NCI-H460 (cell line): ENCODE measurements at regions not wholly inside any gene's neighbourhood (a gene's known extent, or its start where the extent isn't known, plus 50 kb on each side); places are given as distances from the start of the nearest gene placed in this dataset.
"Not testable (repeated sequence)": the region's sequence is repeated elsewhere in the genome, so short reads cannot be mapped to it uniquely, and the experiment has no call there.

Source experiments
- DNase-seq: peaks from one replicate; pipeline ENCODE4 v3.0.0-alpha.2; 2016; ENCODE audit warnings: low read depth; ENCODE audit errors: extremely low read depth

DNA sequence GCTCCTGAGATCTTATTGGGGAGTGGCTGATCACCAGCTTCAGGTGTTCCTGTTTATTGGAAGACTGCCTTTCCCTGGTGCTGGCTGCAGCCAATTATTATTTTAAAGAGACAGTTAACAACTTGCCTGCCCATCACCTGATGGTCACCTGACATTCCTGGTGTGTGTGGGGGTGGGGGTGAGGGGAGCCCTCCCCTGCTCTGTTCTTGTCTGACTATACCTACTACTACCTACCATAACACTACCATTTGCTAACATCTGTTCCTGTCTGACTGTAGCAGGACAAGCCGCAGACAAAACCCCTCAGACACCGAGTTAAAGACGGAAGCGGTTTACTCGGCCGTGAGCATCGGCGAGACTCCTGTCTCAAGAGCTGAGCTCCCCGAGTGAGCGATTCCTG lies 54.9 kb upstream of the NBPF3 start:
- no peak for DNase-seq

GRCh38 chr1:21384620-21385019 lies 55.3 kb upstream of the NBPF3 start:
- no peak for DNase-seq

GRCh38 chr1:21383785-21384401 lies 56.0 kb upstream of the NBPF3 start:
- no peak for DNase-seq

GRCh38 chr1:21381354-21381753 lies 58.6 kb upstream of the NBPF3 start:
- DNase-seq, result no peak

GRCh38 chr1:21380147-21380546 lies 59.8 kb upstream of the NBPF3 start:
- DNase-seq, result not testable (repeated sequence)

- DNase-seq, result no peak
Measured at GRCh38 chr1:21379571-21379970, 60.4 kb upstream of the NBPF3 start.

DNA sequence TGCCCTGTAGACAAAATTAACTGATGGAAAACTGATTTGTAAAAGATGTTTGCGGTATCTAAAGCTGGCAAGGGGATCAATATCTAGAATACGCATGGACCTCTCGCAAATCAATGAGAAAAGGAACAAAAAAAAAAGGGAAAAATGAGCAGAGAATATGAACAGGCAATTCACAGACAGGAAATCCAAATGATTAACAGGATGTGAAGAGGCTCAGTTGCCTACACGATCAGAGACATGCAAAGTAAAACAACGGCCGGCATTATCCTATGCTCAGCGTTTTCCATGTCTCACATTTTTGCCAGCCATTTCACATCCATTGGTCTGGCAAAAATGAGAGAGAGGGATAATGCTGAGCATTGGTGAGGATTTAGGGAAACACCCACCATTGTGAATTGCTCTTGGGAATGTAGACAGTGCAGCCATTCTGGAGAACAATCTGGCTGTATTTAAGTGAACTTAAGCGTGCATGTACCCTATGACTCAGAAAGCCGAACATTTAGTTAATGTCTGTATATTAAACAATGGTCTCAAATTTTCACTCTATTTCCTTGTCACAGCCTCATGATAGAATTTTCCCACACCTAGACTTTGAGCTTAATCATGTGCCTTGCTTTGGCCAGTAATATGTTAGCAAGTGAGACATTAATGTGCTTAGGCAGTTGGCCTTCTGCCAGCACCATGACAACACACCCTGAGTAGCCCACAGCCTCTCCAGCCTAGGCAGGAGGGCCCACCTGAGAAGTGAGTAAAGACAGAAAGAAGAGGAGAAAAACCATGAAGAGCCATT lies 61.0 kb upstream of the NBPF3 start:
- no peak for DNase-seq

- no peak for DNase-seq
Measured at GRCh38 chr1:21372383-21372782, 67.6 kb upstream of the NBPF3 start.

DNA sequence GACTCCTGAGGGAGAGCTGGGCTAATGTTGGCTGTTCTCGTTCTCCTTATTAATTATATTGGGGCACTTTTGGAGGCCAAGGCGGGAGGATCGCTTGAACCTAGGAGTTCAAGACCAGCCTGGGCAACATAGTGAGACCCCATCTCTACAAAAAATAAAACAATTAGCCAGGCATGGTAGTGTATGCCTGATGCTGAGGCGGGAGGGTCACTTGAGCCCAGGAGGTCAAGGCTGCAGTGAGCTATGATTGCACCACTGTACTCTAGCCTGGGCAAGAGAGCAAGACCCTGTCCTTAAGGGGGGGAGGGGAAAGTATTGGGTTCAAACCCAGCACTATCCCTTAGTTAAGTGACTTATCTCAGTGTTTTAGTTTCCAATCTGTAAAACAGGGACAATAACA lies 70.0 kb upstream of the NBPF3 start:
- no peak for DNase-seq

DNA sequence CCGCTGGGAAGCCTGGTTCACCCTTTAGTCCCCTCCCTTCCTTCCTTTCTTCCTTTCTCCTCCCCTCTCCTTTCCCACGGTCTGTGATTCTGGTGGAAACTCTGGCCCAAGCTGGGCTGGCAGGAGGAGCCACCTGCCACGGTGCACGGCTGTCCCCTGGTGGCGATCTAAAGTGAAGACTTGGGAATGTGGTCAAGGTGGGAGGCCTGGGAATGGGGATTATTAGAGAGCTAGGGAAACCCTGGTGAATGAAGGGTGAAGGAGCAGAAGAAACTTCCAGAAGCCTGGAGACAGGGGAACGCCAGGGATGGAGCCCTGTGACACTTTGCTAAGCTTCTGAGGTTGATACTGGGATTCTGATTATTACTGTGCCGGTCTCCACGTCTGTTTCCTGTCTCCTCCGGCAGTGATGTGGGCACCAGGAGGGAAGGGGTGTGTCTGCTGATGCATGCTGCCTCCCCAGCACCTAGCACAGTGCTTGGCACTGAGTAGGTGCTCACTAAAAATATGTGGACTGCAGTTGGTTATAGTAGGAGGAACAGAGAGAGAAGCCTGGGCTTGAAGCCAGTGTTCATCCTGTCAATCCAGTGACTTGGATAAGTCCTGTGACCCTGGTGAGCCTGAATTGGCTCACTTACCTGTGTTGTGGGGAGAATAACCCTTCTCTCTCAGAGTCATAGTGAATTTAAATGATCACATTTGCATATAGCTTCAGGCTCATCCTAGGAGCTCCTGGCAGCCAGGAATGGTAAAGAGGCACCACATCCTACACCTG lies 71.2 kb upstream of the NBPF3 start:
- DNase-seq, result peak; percentile 70

GRCh38 chr1:21367973-21368514 lies 71.9 kb upstream of the NBPF3 start:
- not testable (repeated sequence) for DNase-seq

DNA sequence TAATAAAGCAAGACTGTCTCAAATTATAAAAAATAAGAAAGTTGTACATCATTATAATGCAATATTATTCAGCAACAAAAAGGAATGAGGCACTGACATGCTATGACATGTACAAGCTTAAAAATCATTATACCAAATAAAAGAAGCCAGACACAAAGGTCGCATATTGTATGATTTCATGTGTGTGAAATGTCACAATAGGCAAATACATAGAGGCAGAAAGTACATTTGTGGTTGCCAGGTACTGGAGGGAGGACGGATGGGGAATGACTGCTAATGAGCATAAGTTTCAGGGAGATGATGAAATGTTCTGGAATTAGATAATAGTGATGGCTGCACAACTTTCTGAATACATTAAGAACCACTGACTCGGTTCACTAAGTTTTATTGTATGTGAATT lies 73.6 kb upstream of the NBPF3 start:
- no peak for DNase-seq

DNA sequence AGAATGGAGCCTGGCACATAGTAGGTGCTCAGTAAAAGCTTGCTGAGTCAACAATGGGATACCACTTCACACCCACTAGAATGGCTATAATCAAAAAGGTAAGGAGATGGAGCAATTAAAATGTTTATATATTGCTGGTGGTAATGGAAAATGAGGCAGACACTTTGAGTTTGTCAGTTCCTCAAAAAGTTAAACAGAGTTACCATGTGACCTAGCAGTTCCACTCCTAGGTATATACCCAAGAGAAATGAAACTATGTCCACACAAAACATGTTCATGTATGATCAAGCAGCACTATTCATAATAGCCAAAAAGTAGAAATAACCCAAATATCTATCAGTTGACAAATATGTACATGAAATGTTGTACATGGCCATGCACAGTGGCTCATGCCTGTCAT lies 74.8 kb upstream of the ECE1 start:
- no peak for DNase-seq

GRCh38 chr1:21362096-21362495 lies 71.8 kb upstream of the ECE1 start:
- DNase-seq, result no peak

GRCh38 chr1:21361506-21361905 lies 71.2 kb upstream of the ECE1 start:
- DNase-seq, result no peak

DNA sequence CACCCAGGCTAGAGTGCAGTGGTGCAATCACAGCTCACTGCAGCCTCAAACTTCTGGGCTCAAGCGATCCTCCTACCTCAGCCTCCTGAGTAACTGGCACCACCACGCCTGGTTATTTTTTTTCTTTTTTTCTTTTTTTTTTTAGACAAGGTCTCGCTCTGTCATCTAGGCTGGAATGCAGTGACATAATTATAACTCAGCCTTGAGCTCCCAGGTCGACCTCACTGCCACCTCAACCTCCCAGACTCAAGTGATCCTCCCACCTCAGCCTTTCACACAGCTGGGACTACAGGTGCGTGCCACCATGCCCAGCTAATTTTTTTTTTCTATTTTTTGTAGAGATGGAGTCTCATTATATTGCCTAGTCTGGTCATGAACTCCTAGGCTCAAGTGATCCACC lies 66.9 kb upstream of the ECE1 start:
- DNase-seq, result no peak

DNA sequence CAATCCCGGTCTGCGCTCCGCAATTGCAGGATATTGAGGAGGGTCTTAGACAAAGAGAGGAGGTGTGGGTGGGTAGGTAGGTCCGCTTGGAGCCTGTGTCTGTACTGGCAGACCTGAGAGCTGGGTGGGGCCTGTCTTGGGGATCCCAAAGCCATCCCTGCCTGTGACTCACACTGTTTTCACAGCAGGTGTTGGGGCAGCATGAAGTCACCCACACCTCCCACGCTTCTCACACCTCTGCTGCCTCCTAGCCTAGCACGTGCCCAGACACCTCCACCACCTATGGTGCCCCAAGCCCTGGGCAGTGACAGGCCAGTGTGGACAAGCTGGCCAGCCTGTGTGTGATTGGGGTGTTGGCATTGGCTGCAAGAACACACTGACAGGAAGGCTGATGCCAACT lies 65.7 kb upstream of the ECE1 start:
- DNase-seq, result no peak

GRCh38 chr1:21352586-21352985 lies 62.3 kb upstream of the ECE1 start:
- no peak for DNase-seq

- no peak for DNase-seq
Measured at GRCh38 chr1:21351901-21352300, 61.6 kb upstream of the ECE1 start.

- DNase-seq, result no peak
Measured at GRCh38 chr1:21350202-21350885, 60.1 kb upstream of the ECE1 start.

DNA sequence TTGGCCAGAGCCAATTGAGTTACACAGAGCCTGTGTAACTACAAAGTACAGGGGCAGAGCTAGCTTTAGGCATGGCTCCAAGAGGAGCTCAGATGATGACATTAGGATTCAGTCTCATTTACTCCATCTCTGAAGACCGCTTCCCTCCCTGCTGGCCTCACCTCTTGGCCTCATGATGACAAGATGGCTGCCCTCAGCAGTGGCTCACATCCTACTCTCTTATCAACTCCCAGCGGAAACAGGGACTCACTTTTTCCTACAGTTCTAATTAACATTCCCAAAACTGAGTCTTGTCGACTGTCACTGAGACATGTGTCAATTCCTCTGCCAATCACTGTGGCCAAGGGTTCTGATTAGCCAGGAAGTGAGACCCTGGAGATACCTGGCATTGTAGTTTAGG lies 59.4 kb upstream of the ECE1 start:
- DNase-seq, result no peak
